ENCODE measurements at regions not wholly inside any gene's neighbourhood (a gene's known extent, or its start where the extent isn't known, plus 50 kb on each side); places are given as distances from the start of the nearest gene placed in this dataset.

DNA sequence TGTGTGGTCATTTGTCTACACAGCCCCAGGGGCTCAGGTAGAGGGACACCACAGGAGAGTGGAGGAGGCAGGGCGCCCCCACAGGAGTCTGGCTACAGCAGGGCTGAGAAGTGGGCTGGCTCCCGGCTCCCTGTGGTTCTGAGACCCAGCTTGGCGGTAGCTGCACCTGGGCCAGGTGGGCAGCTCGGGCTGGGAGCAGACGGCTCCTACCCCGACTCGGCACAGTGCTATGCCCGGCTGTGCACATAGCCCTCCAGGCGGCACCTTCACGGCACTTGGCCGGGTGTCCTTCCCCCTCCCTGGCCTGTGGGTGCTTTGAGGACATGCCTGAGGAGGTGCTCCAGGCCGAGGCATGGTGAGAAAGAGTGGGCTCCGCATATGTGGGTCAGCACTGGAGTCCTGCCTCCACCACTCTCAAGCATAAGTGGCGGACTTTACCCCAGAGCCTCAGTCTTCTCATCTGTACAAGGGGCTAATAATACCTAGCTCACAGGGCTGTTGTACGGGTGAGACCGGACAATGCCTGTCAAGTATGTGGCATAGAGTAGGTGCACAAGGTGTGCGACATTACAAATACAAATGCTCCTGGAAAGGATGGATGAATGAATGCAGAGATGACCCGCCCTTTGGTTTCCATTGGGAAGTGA, 50.1 kb upstream of the JPH3 start:
- TF ChIP-seq POLR2A (IDR thresholded peaks at IDR 0.05; ENCODE audit: low read length) (no peak), GATA1 (IDR thresholded peaks at IDR 0.05; ENCODE audit: low read depth, low read length) (no peak)
